ENCODE measurements at regions not wholly inside any gene's neighbourhood (a gene's known extent, or its start where the extent isn't known, plus 50 kb on each side); places are given as distances from the start of the nearest gene placed in this dataset.
A peak's percentile ranks its signal among the peaks of the same experiment; 100 is the strongest.

- no peak for DNase-seq (ENCODE audit: low read depth in 4 of 4, low spot score in 1 of 4)
These were observed 249.2 kb upstream of the GPRIN3 start for GRCh38 chr4:89556601-89557305.

- DNase-seq (ENCODE audit: low read depth in 4 of 4, low spot score in 1 of 4): no peak
These were observed 243.6 kb upstream of the GPRIN3 start for GRCh38 chr4:89551191-89551590.

- DNase-seq (ENCODE audit: low read depth in 4 of 4, low spot score in 1 of 4): no peak
These were observed 242.3 kb upstream of the GPRIN3 start for GRCh38 chr4:89549907-89550306.

GRCh38 chr4:89545315-89545714 lies 237.7 kb upstream of the GPRIN3 start:
- DNase-seq (ENCODE audit: low read depth in 4 of 4, low spot score in 1 of 4): no peak

GRCh38 chr4:89541998-89542397 lies 234.4 kb upstream of the GPRIN3 start:
- no peak for DNase-seq (ENCODE audit: low read depth in 4 of 4, low spot score in 1 of 4)

GRCh38 chr4:89539797-89540711 lies 232.5 kb upstream of the GPRIN3 start:
- no peak for DNase-seq (ENCODE audit: low read depth in 4 of 4, low spot score in 1 of 4)

GRCh38 chr4:89539374-89539773 lies 231.8 kb upstream of the GPRIN3 start:
- no peak for DNase-seq (ENCODE audit: low read depth in 4 of 4, low spot score in 1 of 4)

- no peak for DNase-seq (ENCODE audit: low read depth in 4 of 4, low spot score in 1 of 4)
These were observed 231.3 kb upstream of the GPRIN3 start for GRCh38 chr4:89538886-89539285.

GRCh38 chr4:89538171-89538570 lies 230.6 kb upstream of the GPRIN3 start:
- no peak for DNase-seq (ENCODE audit: low read depth in 4 of 4, low spot score in 1 of 4)

- no peak for DNase-seq (ENCODE audit: low read depth in 4 of 4, low spot score in 1 of 4)
These were observed 229.7 kb upstream of the GPRIN3 start for GRCh38 chr4:89537281-89537680.

GRCh38 chr4:89535251-89535650 lies 227.7 kb upstream of the GPRIN3 start:
- no peak for DNase-seq (ENCODE audit: low read depth in 4 of 4, low spot score in 1 of 4)

- no peak for DNase-seq (ENCODE audit: low read depth in 4 of 4, low spot score in 1 of 4)
These were observed 226.8 kb upstream of the GPRIN3 start for GRCh38 chr4:89534356-89534755.

GRCh38 chr4:89531932-89532640 lies 224.5 kb upstream of the GPRIN3 start:
- no peak for DNase-seq (ENCODE audit: low read depth in 4 of 4, low spot score in 1 of 4)

GRCh38 chr4:89528526-89529133 lies 221.0 kb upstream of the GPRIN3 start:
- DNase-seq (ENCODE audit: low read depth in 4 of 4, low spot score in 1 of 4): no peak

- DNase-seq (ENCODE audit: low read depth in 4 of 4, low spot score in 1 of 4): no peak
These were observed 214.2 kb upstream of the GPRIN3 start for GRCh38 chr4:89521826-89522225.

- DNase-seq (ENCODE audit: low read depth in 4 of 4, low spot score in 1 of 4): no peak
These were observed 212.2 kb upstream of the GPRIN3 start for GRCh38 chr4:89519771-89520320.

- no peak for DNase-seq (ENCODE audit: low read depth in 4 of 4, low spot score in 1 of 4)
These were observed 210.7 kb upstream of the GPRIN3 start for GRCh38 chr4:89518259-89518658.

GRCh38 chr4:89514811-89515210 lies 207.2 kb upstream of the GPRIN3 start:
- no peak for DNase-seq (ENCODE audit: low read depth in 4 of 4, low spot score in 1 of 4)

GRCh38 chr4:89511776-89512175 lies 204.2 kb upstream of the GPRIN3 start:
- no peak for DNase-seq (ENCODE audit: low read depth in 4 of 4, low spot score in 1 of 4)

GRCh38 chr4:89509708-89510281 lies 202.2 kb upstream of the GPRIN3 start:
- peak in 1 of 4 experiments; percentile 2 for DNase-seq (ENCODE audit: low read depth in 4 of 4, low spot score in 1 of 4)

All from stimulated activated CD4-positive, alpha-beta T cell treated with anti-CD3 and anti-CD28 coated beads, Interleukin-1b, Interleukin-23, amount 100 ng/mL, for 24 hours (primary cell).